Right atrium auricular region (tissue), 2 donors: ENCODE measurements at regions not wholly inside any gene's neighbourhood (a gene's known extent, or its start where the extent isn't known, plus 50 kb on each side); places are given as distances from the start of the nearest gene placed in this dataset.

ENCODE experiments used
- DNase-seq: peaks from one replicate; pipeline ENCODE4 v3.0.0-alpha.2; 2019; ENCODE audit warnings: low spot score
- H3K27ac ChIP-seq, 2 donors: fragments of 200-600 bp; sonication (generic); 1 replicate in 1 of 2; 2 replicates in 1 of 2; pipeline ENCODE4 v1.5.1; 2016 to 2019
- H3K27me3 ChIP-seq, 2 donors: fragments of 200-600 bp; sonication (generic); one replicate each; pipeline versions ENCODE4 v1.5.1 to v1.6.0; 2017 to 2019
- H3K36me3 ChIP-seq: fragments of 200-600 bp; sonication (generic); one replicate; pipeline ENCODE4 v1.5.1; 2016
- H3K4me1 ChIP-seq, 2 donors: fragments of 200-600 bp; sonication (generic); one replicate each; pipeline versions ENCODE4 v1.5.1 to v1.6.0; 2017 to 2019
- H3K4me3 ChIP-seq, 2 donors: fragments of 200-600 bp; sonication (generic); 1 replicate in 1 of 2; 2 replicates in 1 of 2; pipeline ENCODE4 v1.5.1; 2017 to 2019; ENCODE audit warnings: mild to moderate bottlenecking in 1 of 2, moderate library complexity in 1 of 2
- H3K9me3 ChIP-seq, 2 donors: fragments of 200-600 bp; sonication (generic); one replicate each; pipeline ENCODE4 v1.5.1; 2019
- CTCF ChIP-seq, 2 donors: fragments of 200-600 bp; sonication (generic); IDR thresholded peaks; one replicate each; pipeline ENCODE4 v1.5.1; 2019; ENCODE audit warnings: antibody characterized with exemption in 2 of 2

DNA sequence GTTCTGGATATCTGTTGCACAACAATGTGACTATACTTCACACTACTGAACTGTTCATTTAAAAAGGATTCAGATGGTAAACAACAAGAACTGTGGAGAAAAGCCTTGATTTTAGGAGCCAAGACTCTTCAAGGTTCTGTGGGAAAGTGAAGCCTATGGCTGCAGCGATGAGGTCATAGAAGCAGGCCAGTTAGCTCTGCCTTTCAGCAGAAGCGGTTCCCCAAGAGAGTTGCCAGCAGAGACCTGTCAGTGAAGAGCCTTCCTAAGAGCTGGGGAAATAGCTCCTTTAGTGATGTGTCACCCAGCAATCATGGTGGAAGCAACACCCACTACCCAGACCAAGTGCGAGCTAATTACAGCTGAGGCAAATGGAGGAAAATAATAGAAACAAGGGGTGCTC, 346.5 kb upstream of the ETAA1 start:
- Histone ChIP-seq H3K9me3 (no peaks in the 10 kb centered on the region), H3K36me3 (no peaks in the 10 kb centered on the region), H3K27me3 (no peaks in the 10 kb centered on the region), H3K4me1 (no peaks in the 10 kb centered on the region), H3K27ac (no peak overlapping the region), H3K4me3 (no peak overlapping the region)
- no peak for DNase-seq
- TF ChIP-seq CTCF (IDR thresholded peaks at IDR 0.05) = no peak

DNA sequence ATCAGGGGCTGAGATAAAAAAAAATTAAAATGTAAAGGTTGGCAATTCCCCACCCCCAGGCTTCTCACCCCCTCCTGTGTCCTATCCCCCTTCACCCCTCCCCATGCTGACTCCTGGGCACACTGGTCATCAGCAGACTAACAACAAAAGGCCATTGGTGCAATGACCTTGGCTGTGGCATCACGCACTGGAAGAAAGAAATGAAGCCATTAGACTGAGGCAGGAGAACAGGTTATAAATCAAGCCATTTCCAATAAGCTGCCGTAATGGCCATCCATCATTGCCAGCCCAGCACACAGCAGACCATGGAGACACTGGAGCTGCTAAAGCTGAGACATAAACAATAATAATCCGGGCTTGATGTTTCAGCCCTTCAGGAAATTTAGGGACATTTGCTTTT, 342.4 kb upstream of the ETAA1 start:
- TF ChIP-seq CTCF (IDR thresholded peaks at IDR 0.05) = no peak
- Histone ChIP-seq H3K4me3 (no peak overlapping the region), H3K9me3 (no peaks in the 10 kb centered on the region), H3K36me3 (no peaks in the 10 kb centered on the region), H3K27ac (no peak overlapping the region), H3K4me1 (no peaks in the 10 kb centered on the region), H3K27me3 (no peaks in the 10 kb centered on the region)
- no peak for DNase-seq

GRCh38 chr2:67055387-67056304, 341.5 kb upstream of the ETAA1 start:
- H3K9me3 ChIP-seq = no peaks in the 10 kb centered on the region
- H3K4me1 ChIP-seq = no peaks in the 10 kb centered on the region
- no peaks in the 10 kb centered on the region for H3K27me3 ChIP-seq
- no peak for TF ChIP-seq CTCF (IDR thresholded peaks at IDR 0.05)
- no peak for DNase-seq
- H3K36me3 ChIP-seq = no peaks in the 10 kb centered on the region
- no peak overlapping the region for H3K4me3 ChIP-seq
- no peak overlapping the region for H3K27ac ChIP-seq

GRCh38 chr2:67057123-67057522, 340.0 kb upstream of the ETAA1 start:
- Histone ChIP-seq H3K27me3 (no peaks in the 10 kb centered on the region), H3K36me3 (no peaks in the 10 kb centered on the region), H3K4me1 (no peaks in the 10 kb centered on the region), H3K27ac (no peak overlapping the region), H3K9me3 (no peaks in the 10 kb centered on the region), H3K4me3 (no peak overlapping the region)
- DNase-seq = no peak
- TF ChIP-seq CTCF (IDR thresholded peaks at IDR 0.05) = no peak

DNA sequence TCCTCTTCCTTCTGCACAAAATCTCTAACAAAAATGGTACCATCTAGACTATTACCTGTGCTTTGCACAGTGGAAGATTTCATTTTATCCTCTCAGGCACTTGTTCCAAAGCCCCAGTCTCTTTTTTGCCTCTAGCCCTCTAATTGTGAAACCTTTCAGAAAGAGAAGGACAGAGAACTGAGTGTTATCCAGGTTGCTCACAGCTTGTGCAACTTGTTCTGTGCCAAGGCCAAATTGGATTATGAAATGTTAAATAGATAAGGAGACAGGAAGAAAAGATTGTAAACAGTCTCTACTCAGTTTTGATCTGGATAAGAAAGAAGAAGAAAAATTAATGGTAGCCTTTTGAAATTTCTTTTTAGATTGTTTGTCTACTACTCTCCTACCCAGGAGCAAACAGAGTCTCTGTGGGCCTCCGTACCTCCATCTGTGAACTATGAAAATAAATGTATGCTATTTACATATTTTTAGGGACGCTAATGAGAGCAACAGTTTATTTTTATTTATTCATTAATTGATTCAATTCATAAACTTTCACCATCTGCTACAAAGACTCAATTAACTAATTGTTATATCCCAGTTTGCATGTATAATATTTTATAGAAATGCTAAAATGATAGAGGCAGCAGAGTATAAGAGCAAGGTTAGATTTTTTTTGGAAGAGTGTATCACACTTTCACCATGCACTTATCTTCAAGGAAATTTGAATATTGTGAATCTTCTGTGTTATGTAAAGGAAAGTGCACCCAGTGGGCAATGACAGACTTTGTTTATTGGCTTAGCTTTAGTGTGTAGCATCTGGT, 339.0 kb upstream of the ETAA1 start:
- Histone ChIP-seq H3K27me3 (no peaks in the 10 kb centered on the region), H3K4me1 (no peaks in the 10 kb centered on the region), H3K27ac (no peak overlapping the region), H3K4me3 (no peak overlapping the region), H3K36me3 (no peaks in the 10 kb centered on the region), H3K9me3 (no peaks in the 10 kb centered on the region)
- DNase-seq = no peak
- no peak for TF ChIP-seq CTCF (IDR thresholded peaks at IDR 0.05)
